ENCODE measurements at regions not wholly inside any gene's neighbourhood (a gene's known extent, or its start where the extent isn't known, plus 50 kb on each side); places are given as distances from the start of the nearest gene placed in this dataset.

DNA sequence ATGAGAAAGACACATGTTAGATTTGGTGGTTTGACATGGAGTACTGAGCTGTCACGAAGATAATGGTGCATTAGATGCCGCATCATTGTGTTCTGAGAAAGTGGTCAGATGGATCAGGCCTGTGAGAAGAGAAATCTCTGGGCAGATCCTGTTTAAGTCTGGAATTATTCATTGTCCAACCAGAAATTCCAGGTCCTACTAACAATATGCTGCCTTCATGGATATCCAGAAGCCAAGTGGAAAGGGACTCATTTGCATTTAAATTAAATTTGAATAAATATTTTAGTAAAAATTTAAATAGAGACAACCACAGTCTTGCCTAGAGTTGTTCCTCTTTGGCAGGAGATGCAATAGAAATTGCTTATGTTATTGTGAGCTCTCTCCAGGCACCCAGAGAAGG, 330.5 kb upstream of the TMEM132C start:
- TF ChIP-seq POLR2A (IDR thresholded peaks at IDR 0.05; ENCODE audit: low read depth, low read length) (no peak), CTCF (IDR thresholded peaks at IDR 0.05; ENCODE audit: extremely low read depth in 1 of 2, insufficient read depth in 1 of 2, low read depth in 1 of 2, low read length in 2 of 2) (no peak), POLR2AphosphoS5 (IDR thresholded peaks at IDR 0.05; ENCODE audit: insufficient read depth, low read depth, low read length) (no peak), MAX (IDR thresholded peaks at IDR 0.05; ENCODE audit: insufficient read depth, insufficient read length) (no peak), JUN (IDR thresholded peaks at IDR 0.05; ENCODE audit: borderline replicate concordance, insufficient read depth, insufficient read length, low read depth) (no peak), EZH2 (IDR thresholded peaks at IDR 0.05; ENCODE audit: borderline replicate concordance, low read depth, low read length, severe bottlenecking) (no peak), MYC (IDR thresholded peaks at IDR 0.05; ENCODE audit: low read depth, low read length) (no peak)

Measured in endothelial cell of umbilical vein (primary cell).